ENCODE measurements at regions not wholly inside any gene's neighbourhood (a gene's known extent, or its start where the extent isn't known, plus 50 kb on each side); places are given as distances from the start of the nearest gene placed in this dataset.

GRCh38 chr1:14441302-14441741, 157.2 kb upstream of the KAZN start:
- H3K27ac ChIP-seq (ENCODE audit: insufficient read depth, low read depth, low read length): no peak overlapping the region
- no peaks in the 10 kb centered on the region for H4K20me1 ChIP-seq (replicated peaks; ENCODE audit: control insufficient read depth, extremely low read depth, insufficient read depth, low read length)
- H3K27me3 ChIP-seq (ENCODE audit: control insufficient read depth in 2 of 2, insufficient read depth in 2 of 2, low read length in 2 of 2): no peaks in the 10 kb centered on the region
- H3K79me2 ChIP-seq (ENCODE audit: control insufficient read depth, insufficient read depth, low read length): no peaks in the 10 kb centered on the region
- H3K9me3 ChIP-seq (replicated peaks; ENCODE audit: control insufficient read depth, insufficient read depth, low read length): peaks cover 4% of the 10 kb centered on the region
- dilution Hi-C loops (cut with MboI; ENCODE audit: extremely low pct_ligation_motif_present, low sequenced_read_pairs): no loop called here
- intact Hi-C loops (cut with micrococcal nuclease): no loop called here
- no peak overlapping the region for H2AFZ ChIP-seq (ENCODE audit: low read depth, low read length)
- TF ChIP-seq EZH2 (IDR thresholded peaks at IDR 0.05; ENCODE audit: borderline replicate concordance, low read depth, low read length, severe bottlenecking): no peak
- no peak for TF ChIP-seq FOS (IDR thresholded peaks at IDR 0.05; ENCODE audit: borderline replicate concordance, insufficient read depth, low read length)
- TF ChIP-seq MAX (IDR thresholded peaks at IDR 0.05; ENCODE audit: insufficient read depth, insufficient read length): no peak
- TF ChIP-seq CTCF (IDR thresholded peaks at IDR 0.05; ENCODE audit: extremely low read depth in 1 of 2, insufficient read depth in 1 of 2, low read depth in 1 of 2, low read length in 2 of 2): no peak
- no peak for TF ChIP-seq GATA2 (IDR thresholded peaks at IDR 0.05; ENCODE audit: insufficient read depth, insufficient read length, low read depth, low read length)
- no peak for TF ChIP-seq POLR2AphosphoS5 (IDR thresholded peaks at IDR 0.05; ENCODE audit: insufficient read depth, low read depth, low read length)
- TF ChIP-seq MYC (IDR thresholded peaks at IDR 0.05; ENCODE audit: low read depth, low read length): no peak
- TF ChIP-seq POLR2A (IDR thresholded peaks at IDR 0.05; ENCODE audit: low read depth, low read length): no peak
- no peak for TF ChIP-seq JUN (IDR thresholded peaks at IDR 0.05; ENCODE audit: borderline replicate concordance, insufficient read depth, insufficient read length, low read depth)
- no peak for DNase-seq (ENCODE audit: low read depth, low spot score)
- BruUV-seq (replicated peaks): no TSS peak
- no peak overlapping the region for H3K9ac ChIP-seq (replicated peaks; ENCODE audit: extremely low read depth, insufficient read depth, low read length)
- H3K4me1 ChIP-seq (ENCODE audit: control insufficient read depth, extremely low read depth, insufficient read depth, low read length): no peaks in the 10 kb centered on the region
- H3K36me3 ChIP-seq (ENCODE audit: control insufficient read depth in 2 of 2, extremely low read depth in 1 of 2, insufficient read depth in 2 of 2, low read length in 2 of 2): no peaks in the 10 kb centered on the region
- H3K9me1 ChIP-seq (replicated peaks; ENCODE audit: control insufficient read depth, extremely low read depth, insufficient read depth, low read length): no peaks in the 10 kb centered on the region
- no peak overlapping the region for H3K4me2 ChIP-seq (ENCODE audit: insufficient read depth, low read length)
- POLR2A ChIA-PET: no interaction called here
- FAIRE-seq: no peak
- CTCF ChIA-PET: no interaction called here
- no peak overlapping the region for H3K4me3 ChIP-seq (replicated peaks in 1 of 3; ENCODE audit: insufficient read depth in 1 of 3, low read depth in 1 of 3, low read length in 3 of 3)
